OCI-LY1 (cell line): ENCODE measurements at regions not wholly inside any gene's neighbourhood (a gene's known extent, or its start where the extent isn't known, plus 50 kb on each side); places are given as distances from the start of the nearest gene placed in this dataset.

Experiments used
- H2AFZ ChIP-seq: fragments of 200-600 bp; sonication (generic), shearing (Covaris generic); 2 replicates; pipeline ENCODE4 v1.6.0; 2014; ENCODE audit warnings: antibody characterized with exemption, mild to moderate bottlenecking, low read length
- H3F3A ChIP-seq: fragments of 200-600 bp; sonication (generic), shearing (Covaris generic); 2 replicates; pipeline ENCODE4 v1.6.0; 2014; ENCODE audit warnings: mild to moderate bottlenecking, antibody characterized with exemption, low read length, moderate library complexity; ENCODE audit not compliant: insufficient read depth
- H3K27ac ChIP-seq: fragments of 200-600 bp; sonication (generic); 2 replicates; pipeline ENCODE4 v1.5.1; 2014; ENCODE audit warnings: low read length, mixed run types, mild to moderate bottlenecking, low read depth; ENCODE audit not compliant: poor library complexity, severe bottlenecking
- H3K27me3 ChIP-seq: fragments of 200-600 bp; sonication (generic); 2 replicates; pipeline ENCODE4 v1.6.0; 2014; ENCODE audit warnings: antibody characterized with exemption, mild to moderate bottlenecking, low read length, moderate library complexity; ENCODE audit not compliant: insufficient read depth
- H3K36me3 ChIP-seq: fragments of 200-600 bp; sonication (generic); 2 replicates; pipeline ENCODE4 v1.6.1; 2014; ENCODE audit warnings: mild to moderate bottlenecking, antibody characterized with exemption, low read length, moderate library complexity, mixed read lengths; ENCODE audit not compliant: insufficient read depth
- H3K4me1 ChIP-seq: fragments of 200-600 bp; sonication (generic); 2 replicates; pipeline ENCODE4 v1.5.1; 2014; ENCODE audit warnings: mild to moderate bottlenecking, low read length, moderate library complexity; ENCODE audit not compliant: insufficient read depth, severe bottlenecking
- H3K4me2 ChIP-seq: fragments of 200-600 bp; sonication (generic), shearing (Covaris generic); 2 replicates; pipeline ENCODE4 v1.6.1; 2014; ENCODE audit warnings: low read length
- H3K4me3 ChIP-seq: fragments of 200-600 bp; sonication (generic); 2 replicates; pipeline ENCODE4 v1.5.1; 2014; ENCODE audit warnings: low read length, low read depth, mild to moderate bottlenecking, mixed read lengths; ENCODE audit not compliant: poor library complexity, severe bottlenecking
- H3K79me2 ChIP-seq: fragments of 200-600 bp; shearing (Covaris generic); 2 replicates; pipeline ENCODE4 v1.6.1; 2016; ENCODE audit warnings: mixed run types, low read length, mixed read lengths; ENCODE audit not compliant: insufficient read depth
- H3K9ac ChIP-seq: fragments of 200-600 bp; sonication (generic), shearing (Covaris generic); 2 replicates; pipeline ENCODE4 v1.6.1; 2014; ENCODE audit warnings: mild to moderate bottlenecking, low read length, mixed read lengths
- H3K9me2 ChIP-seq: fragments of 200-600 bp; sonication (generic), shearing (Covaris generic); 2 replicates; pipeline ENCODE4 v1.6.1; 2014; ENCODE audit warnings: low read depth, mild to moderate bottlenecking, low read length, mixed read lengths
- H3K9me3 ChIP-seq: fragments of 200-600 bp; shearing (Covaris generic); 2 replicates; pipeline ENCODE4 v1.6.1; 2014; ENCODE audit warnings: low read length, mixed read lengths
- H4K20me1 ChIP-seq: fragments of 200-600 bp; sonication (generic), shearing (Covaris generic); 2 replicates; pipeline ENCODE4 v1.6.0; 2016; ENCODE audit warnings: mild to moderate bottlenecking, low read length; ENCODE audit not compliant: insufficient read depth
- EZH2 ChIP-seq: fragments of 200-600 bp; sonication (generic), shearing (Covaris generic); IDR thresholded peaks from 2 replicates; pipeline ENCODE4 v1.8.0; 2017; ENCODE audit warnings: borderline replicate concordance, mixed run types, mild to moderate bottlenecking, antibody characterized with exemption, low read length, moderate library complexity, mixed read lengths
- TF ChIP-seq, protein P1 (sequence below): fragments of 200-600 bp; sonication (generic), shearing (Covaris generic); IDR thresholded peaks from 2 replicates; pipeline ENCODE4 v1.5.1; 2017; ENCODE audit warnings: mild to moderate bottlenecking, antibody characterized with exemption, low read length, moderate library complexity, mixed read lengths

DNA sequence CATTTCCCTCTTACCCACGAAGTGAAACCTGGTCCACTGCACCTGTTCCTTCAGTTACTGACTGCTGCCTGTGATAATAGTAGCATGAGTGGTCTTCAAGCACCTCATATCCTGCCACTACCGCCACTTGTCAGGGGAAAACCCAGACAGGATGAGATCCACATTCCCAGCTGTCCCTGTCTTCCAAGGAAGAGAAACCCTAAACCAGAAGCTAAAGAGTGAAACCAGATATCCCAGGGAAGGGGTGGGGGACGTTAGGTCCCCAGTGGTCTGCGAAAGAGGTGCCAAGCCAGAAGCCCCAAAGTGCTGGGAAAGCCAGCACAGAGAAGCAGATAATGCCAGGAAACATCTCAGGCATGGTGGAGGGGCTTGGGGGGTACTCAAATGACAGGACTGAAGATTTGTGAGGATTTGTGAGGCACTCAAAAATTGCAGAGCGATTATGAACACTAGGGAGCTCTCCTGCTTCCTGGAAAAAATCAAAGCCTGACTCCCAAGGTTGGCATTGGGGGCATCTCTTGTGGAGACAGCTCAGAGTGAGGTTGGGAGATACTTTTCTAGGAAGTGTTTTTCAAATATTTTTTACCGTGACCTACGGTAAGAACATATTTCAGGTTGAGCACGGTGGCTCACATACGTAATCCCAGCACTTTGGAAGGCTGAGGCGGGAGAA lies 77.9 kb downstream of the TMEM30B start:
- Histone ChIP-seq H3K4me1 (peaks cover 7% of the 10 kb centered on the region), H3K27ac (no peak overlapping the region), H3K4me2 (no peak overlapping the region), H3F3A (no peaks in the 10 kb centered on the region), H4K20me1 (no peaks in the 10 kb centered on the region), H3K4me3 (no peak overlapping the region), H3K79me2 (no peaks in the 10 kb centered on the region), H3K36me3 (no peaks in the 10 kb centered on the region), H3K27me3 (no peaks in the 10 kb centered on the region), H3K9ac (no peak overlapping the region), H2AFZ (no peak overlapping the region), H3K9me2 (no peaks in the 10 kb centered on the region), H3K9me3 (no peaks in the 10 kb centered on the region)
- no peak for TF ChIP-seq EZH2
- TF ChIP-seq, protein P1, sequence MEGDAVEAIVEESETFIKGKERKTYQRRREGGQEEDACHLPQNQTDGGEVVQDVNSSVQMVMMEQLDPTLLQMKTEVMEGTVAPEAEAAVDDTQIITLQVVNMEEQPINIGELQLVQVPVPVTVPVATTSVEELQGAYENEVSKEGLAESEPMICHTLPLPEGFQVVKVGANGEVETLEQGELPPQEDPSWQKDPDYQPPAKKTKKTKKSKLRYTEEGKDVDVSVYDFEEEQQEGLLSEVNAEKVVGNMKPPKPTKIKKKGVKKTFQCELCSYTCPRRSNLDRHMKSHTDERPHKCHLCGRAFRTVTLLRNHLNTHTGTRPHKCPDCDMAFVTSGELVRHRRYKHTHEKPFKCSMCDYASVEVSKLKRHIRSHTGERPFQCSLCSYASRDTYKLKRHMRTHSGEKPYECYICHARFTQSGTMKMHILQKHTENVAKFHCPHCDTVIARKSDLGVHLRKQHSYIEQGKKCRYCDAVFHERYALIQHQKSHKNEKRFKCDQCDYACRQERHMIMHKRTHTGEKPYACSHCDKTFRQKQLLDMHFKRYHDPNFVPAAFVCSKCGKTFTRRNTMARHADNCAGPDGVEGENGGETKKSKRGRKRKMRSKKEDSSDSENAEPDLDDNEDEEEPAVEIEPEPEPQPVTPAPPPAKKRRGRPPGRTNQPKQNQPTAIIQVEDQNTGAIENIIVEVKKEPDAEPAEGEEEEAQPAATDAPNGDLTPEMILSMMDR: no peak

DNA sequence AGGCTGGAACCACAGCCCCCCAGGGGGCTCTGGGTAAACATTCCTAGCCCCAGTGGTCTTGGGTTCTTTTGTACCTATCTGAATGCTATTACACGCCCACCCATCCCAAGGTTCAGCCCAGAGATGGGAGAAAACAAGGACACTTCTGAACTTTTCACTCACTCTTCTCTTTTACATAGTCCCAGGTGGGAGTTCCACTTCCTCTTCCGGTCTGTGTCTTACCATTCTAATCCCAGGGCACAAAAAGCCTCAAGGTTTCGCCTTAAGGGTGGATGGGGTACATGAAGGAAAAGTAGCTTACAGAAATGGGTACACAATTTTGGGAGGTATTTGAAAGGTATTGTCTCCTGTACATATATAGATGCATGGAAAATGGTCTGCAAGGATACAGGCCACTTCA lies 79.0 kb downstream of the TMEM30B start:
- no peaks in the 10 kb centered on the region for H3K36me3 ChIP-seq
- H3K4me2 ChIP-seq: no peak overlapping the region
- no peaks in the 10 kb centered on the region for H3F3A ChIP-seq
- peaks cover 7% of the 10 kb centered on the region for H3K4me1 ChIP-seq
- TF ChIP-seq EZH2: no peak
- TF ChIP-seq, protein P1: no peak
- H4K20me1 ChIP-seq: no peaks in the 10 kb centered on the region
- no peak overlapping the region for H2AFZ ChIP-seq
- H3K27ac ChIP-seq: no peak overlapping the region
- no peak overlapping the region for H3K9ac ChIP-seq
- no peaks in the 10 kb centered on the region for H3K9me2 ChIP-seq
- no peaks in the 10 kb centered on the region for H3K79me2 ChIP-seq
- no peaks in the 10 kb centered on the region for H3K9me3 ChIP-seq
- no peaks in the 10 kb centered on the region for H3K27me3 ChIP-seq
- no peak overlapping the region for H3K4me3 ChIP-seq

DNA sequence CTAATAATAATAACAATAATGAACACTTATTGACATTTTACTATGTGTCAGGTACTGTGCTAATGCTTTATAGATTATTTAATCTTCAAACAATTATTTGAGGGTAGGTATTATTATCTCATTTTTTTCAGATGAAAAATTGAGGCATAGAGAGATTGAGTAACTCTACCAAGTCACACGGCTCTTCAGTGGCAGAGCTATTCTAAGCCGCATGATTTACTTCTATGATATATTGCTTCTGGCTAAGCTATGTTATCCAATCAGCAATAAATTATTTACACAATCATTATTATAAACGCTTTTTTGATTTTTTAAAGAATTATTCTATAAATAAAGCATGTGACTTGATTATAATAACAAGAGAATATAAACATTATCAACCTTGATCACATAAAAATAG lies 80.0 kb downstream of the TMEM30B start:
- Histone ChIP-seq H3K9me2 (no peaks in the 10 kb centered on the region), H3K4me3 (no peak overlapping the region), H3K4me1 (peaks cover 7% of the 10 kb centered on the region), H3K79me2 (no peaks in the 10 kb centered on the region), H3K9me3 (no peaks in the 10 kb centered on the region), H3K36me3 (no peaks in the 10 kb centered on the region), H3K4me2 (no peak overlapping the region), H3K9ac (no peak overlapping the region), H3F3A (no peaks in the 10 kb centered on the region), H2AFZ (no peak overlapping the region), H3K27me3 (no peaks in the 10 kb centered on the region), H3K27ac (no peak overlapping the region), H4K20me1 (no peaks in the 10 kb centered on the region)
- TF ChIP-seq, protein P1: no peak
- no peak for TF ChIP-seq EZH2
